MM.1S (cell line): ENCODE measurements at regions not wholly inside any gene's neighbourhood (a gene's known extent, or its start where the extent isn't known, plus 50 kb on each side); places are given as distances from the start of the nearest gene placed in this dataset.

Experiments
- CTCF ChIP-seq: fragments of 300-600 bp; sonication (generic); IDR thresholded peaks from 2 replicates; pipeline ENCODE4 v1.5.1; 2016; ENCODE audit warnings: antibody characterized with exemption, low read length, mixed read lengths
- EZH2 ChIP-seq: fragments of 300-600 bp; sonication (generic); optimal IDR thresholded peaks from 2 replicates; pipeline ENCODE3; 2017; ENCODE audit warnings: low read depth, mild to moderate bottlenecking, antibody characterized with exemption, low read length, mixed read lengths
- EZH2phosphoT487 ChIP-seq: fragments of 300-600 bp; sonication (generic); IDR thresholded peaks from 2 replicates; pipeline ENCODE4 v1.6.1; 2018; ENCODE audit warnings: antibody characterized with exemption, low read length

GRCh38 chr5:124235576-124235975 is 510.9 kb downstream of the ZNF608 start:
- TF ChIP-seq CTCF (no peak), EZH2 (no peak), EZH2phosphoT487 (no peak)
